Gastroesophageal sphincter (tissue), 3 donors: ENCODE measurements at regions not wholly inside any gene's neighbourhood (a gene's known extent, or its start where the extent isn't known, plus 50 kb on each side); places are given as distances from the start of the nearest gene placed in this dataset.

Experiments
- CTCF ChIP-seq, 4 experiments: fragments of 200-600 bp in 2 of 4; fragments of 450-650 bp in 2 of 4; sonication (generic) in 1 of 4; IDR thresholded peaks; one replicate each; pipeline ENCODE4 v1.5.1; 2017 to 2019; ENCODE audit warnings: antibody characterized with exemption in 4 of 4, mild to moderate bottlenecking in 2 of 4, moderate library complexity in 2 of 4
- POLR2A ChIP-seq, 2 donors: fragments of 450-650 bp; IDR thresholded peaks; one replicate each; pipeline ENCODE4 v1.6.1; 2017; ENCODE audit warnings: antibody characterized with exemption in 2 of 2, mild to moderate bottlenecking in 2 of 2, moderate library complexity in 1 of 2
- POLR2AphosphoS5 ChIP-seq: sonication (generic); formaldehyde crosslinking; IDR thresholded peaks from one replicate; pipeline ENCODE4 v1.6.1; 2017; ENCODE audit warnings: antibody characterized with exemption

- TF ChIP-seq CTCF (IDR thresholded peaks at IDR 0.05) (no peak), POLR2AphosphoS5 (no peak), POLR2A (IDR thresholded peaks at IDR 0.05) (no peak)
These were observed 92.7 kb downstream of the RGS2 start for GRCh38 chr1:192901500-192901899.
